ENCODE measurements at regions not wholly inside any gene's neighbourhood (a gene's known extent, or its start where the extent isn't known, plus 50 kb on each side); places are given as distances from the start of the nearest gene placed in this dataset.
A peak's percentile ranks its signal among the peaks of the same experiment; 100 is the strongest.

DNA sequence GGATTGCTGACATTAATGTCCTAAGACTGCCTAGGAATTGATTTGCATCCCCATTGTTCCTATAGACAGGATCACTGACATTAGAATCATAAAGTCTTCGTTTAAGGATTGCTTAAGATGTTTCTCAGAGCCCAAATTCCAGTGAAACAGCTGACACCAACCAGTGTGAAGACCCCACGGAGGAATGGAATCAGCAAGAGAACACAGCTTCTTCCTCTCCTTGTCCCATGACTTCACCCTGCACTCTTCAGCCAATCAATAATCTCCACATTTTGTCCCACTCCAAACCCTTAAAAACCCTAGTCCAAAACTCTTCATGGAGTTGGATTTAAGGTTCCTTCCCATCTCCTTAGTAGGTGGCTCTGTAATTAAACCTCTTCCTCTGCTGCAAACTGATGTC, 157.0 kb upstream of the NDUFV2 start:
- no peak overlapping the region for H3K4me3 Mint-ChIP-seq
- DNase-seq (ENCODE audit: low spot score in 2 of 2) (no peak), ATAC-seq (ENCODE audit: low read depth) (no peak)
- no peaks in the 10 kb centered on the region for H3K36me3 Mint-ChIP-seq
- peaks cover 32% of the 10 kb centered on the region for H3K4me1 Mint-ChIP-seq
- no peak overlapping the region for H3K27ac Mint-ChIP-seq
- H3K27me3 Mint-ChIP-seq: no peaks in the 10 kb centered on the region
- peaks cover 4% of the 10 kb centered on the region for H3K9me3 Mint-ChIP-seq

- H3K36me3 Mint-ChIP-seq: no peaks in the 10 kb centered on the region
- no peak overlapping the region for H3K27ac Mint-ChIP-seq
- H3K4me3 Mint-ChIP-seq: no peak overlapping the region
- ATAC-seq (ENCODE audit: low read depth) (no peak), DNase-seq (ENCODE audit: low spot score in 2 of 2) (no peak)
- no peaks in the 10 kb centered on the region for H3K27me3 Mint-ChIP-seq
- H3K4me1 Mint-ChIP-seq: peaks cover 38% of the 10 kb centered on the region
- peaks cover 4% of the 10 kb centered on the region for H3K9me3 Mint-ChIP-seq
Measured at GRCh38 chr18:8946066-8946838, 156.2 kb upstream of the NDUFV2 start.

DNA sequence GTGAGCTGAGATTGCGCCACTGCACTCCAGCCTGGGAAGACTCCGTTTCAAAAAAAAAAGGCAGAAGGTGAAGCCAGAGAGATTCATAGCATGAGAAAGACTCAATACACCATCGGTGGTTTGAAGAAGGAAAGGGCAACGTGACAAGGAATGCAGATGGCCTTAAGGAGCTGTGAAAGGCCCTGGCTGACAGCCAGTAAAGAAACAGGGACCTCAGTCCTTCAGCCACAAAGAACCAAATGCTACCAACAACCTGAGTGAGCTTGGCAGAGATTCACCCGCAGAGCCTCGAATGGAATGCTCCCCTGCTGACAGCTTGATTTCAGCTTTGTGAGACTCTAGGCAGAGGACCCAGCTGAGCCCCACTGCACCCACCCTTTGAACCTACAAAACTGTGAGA, 154.9 kb upstream of the NDUFV2 start:
- no peak overlapping the region for H3K4me3 Mint-ChIP-seq
- H3K27me3 Mint-ChIP-seq: no peaks in the 10 kb centered on the region
- no peaks in the 10 kb centered on the region for H3K36me3 Mint-ChIP-seq
- no peak for DNase-seq (ENCODE audit: low spot score in 2 of 2)
- no peak for ATAC-seq (ENCODE audit: low read depth)
- H3K27ac Mint-ChIP-seq: no peak overlapping the region
- peaks cover 50% of the 10 kb centered on the region for H3K4me1 Mint-ChIP-seq
- H3K9me3 Mint-ChIP-seq: peaks cover 4% of the 10 kb centered on the region

DNA sequence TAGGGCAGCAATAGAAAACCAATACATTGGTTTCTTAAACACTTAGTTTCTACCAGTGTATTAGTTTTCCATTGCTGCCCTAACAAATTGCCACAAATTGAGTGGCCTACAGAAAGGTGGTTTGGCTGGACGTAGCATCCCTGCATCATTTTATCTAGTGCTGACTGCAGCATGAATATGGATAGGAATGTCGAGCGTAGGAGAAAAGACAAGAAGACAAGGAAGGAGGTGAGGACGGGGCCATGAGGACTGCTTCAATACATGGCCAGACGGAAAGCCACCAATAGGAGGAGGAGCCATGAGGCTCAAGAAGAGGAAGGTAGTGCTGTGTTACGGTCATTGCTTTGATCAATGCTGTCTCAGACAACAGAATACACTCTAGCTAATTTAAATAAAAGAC, 154.5 kb upstream of the NDUFV2 start:
- DNase-seq (ENCODE audit: low spot score in 2 of 2): no peak
- Mint-ChIP-seq H3K4me3 (no peak overlapping the region), H3K36me3 (no peaks in the 10 kb centered on the region), H3K27ac (no peak overlapping the region), H3K9me3 (peaks cover 4% of the 10 kb centered on the region), H3K27me3 (no peaks in the 10 kb centered on the region), H3K4me1 (peaks cover 50% of the 10 kb centered on the region)
- ATAC-seq (ENCODE audit: low read depth): no peak

DNA sequence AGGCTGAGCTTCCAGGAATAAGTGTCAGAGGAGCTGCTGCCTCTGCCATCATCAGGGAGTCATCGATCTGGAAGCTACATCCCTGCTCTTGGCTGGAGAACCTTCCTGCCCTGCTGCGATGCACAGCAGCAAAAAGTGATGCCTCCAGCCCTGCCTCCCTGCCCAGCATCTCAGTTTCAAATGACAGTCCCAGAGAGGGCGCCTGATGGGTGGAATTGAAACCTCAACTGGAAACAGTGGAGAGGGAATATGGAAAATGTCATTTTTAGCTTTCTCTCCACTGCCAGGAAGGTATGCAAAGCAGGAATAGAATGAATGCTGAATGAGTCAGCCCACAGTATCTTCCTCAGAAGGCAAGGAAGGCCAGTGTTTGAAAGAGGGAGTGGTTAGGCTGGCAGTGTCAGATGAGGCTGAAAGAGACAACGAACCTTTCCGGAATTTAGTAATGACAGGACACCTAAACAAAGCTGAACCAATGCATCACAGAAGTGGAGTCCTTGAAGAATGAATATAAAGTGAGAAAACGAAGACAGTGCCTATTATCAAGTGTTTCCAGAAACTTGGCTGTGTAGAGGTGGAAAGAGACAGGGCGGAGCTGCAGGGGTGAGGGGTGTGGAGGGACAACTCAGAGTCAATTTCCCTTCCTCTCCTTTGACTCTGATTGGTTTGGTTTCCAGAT, 153.9 kb upstream of the NDUFV2 start:
- no peak for ATAC-seq (ENCODE audit: low read depth)
- Mint-ChIP-seq H3K4me1 (peaks cover 50% of the 10 kb centered on the region), H3K9me3 (peaks cover 4% of the 10 kb centered on the region), H3K36me3 (no peaks in the 10 kb centered on the region), H3K27me3 (no peaks in the 10 kb centered on the region), H3K27ac (peak overlapping the region; percentile 61), H3K4me3 (no peak overlapping the region)
- no peak for DNase-seq (ENCODE audit: low spot score in 2 of 2)

GRCh38 chr18:8949206-8949605, 153.3 kb upstream of the NDUFV2 start:
- H3K4me3 Mint-ChIP-seq: no peak overlapping the region
- DNase-seq (ENCODE audit: low spot score in 2 of 2) (no peak), ATAC-seq (ENCODE audit: low read depth) (no peak)
- no peaks in the 10 kb centered on the region for H3K36me3 Mint-ChIP-seq
- no peaks in the 10 kb centered on the region for H3K27me3 Mint-ChIP-seq
- peaks cover 46% of the 10 kb centered on the region for H3K4me1 Mint-ChIP-seq
- H3K9me3 Mint-ChIP-seq: peaks cover 4% of the 10 kb centered on the region
- H3K27ac Mint-ChIP-seq: peak overlapping the region; percentile 61

DNA sequence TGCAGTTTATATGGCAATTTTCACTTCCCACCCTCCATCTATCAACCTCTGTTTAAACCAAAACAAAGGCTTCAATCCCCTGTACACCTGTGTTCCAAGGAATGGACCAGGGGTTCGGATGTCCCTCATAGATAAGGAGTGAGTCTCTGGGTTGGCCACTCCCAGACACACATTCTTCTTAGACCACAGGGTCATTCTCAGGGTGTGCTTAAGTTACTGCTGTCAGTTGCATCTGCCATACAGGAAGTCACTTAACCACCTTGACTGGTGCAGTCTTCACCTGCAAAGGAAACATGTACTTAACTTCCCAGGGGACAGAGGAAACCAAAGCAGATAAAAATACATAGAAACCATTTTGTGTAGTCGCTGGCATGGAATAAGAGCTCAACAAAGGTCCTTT, 151.0 kb upstream of the NDUFV2 start:
- Mint-ChIP-seq H3K27ac (peak overlapping the region; percentile 93), H3K4me1 (peaks cover 36% of the 10 kb centered on the region), H3K4me3 (peak overlapping the region; percentile 63), H3K36me3 (no peaks in the 10 kb centered on the region), H3K27me3 (no peaks in the 10 kb centered on the region), H3K9me3 (peaks cover 1% of the 10 kb centered on the region)
- DNase-seq (ENCODE audit: low spot score in 2 of 2) (peak in 1 of 2 donors; percentile 20), ATAC-seq (ENCODE audit: low read depth) (peak; percentile 96)

- Mint-ChIP-seq H3K4me1 (peaks cover 39% of the 10 kb centered on the region), H3K36me3 (no peaks in the 10 kb centered on the region), H3K27ac (peak overlapping the region; percentile 93), H3K27me3 (no peaks in the 10 kb centered on the region), H3K4me3 (peak overlapping the region; percentile 63), H3K9me3 (no peaks in the 10 kb centered on the region)
- ATAC-seq (ENCODE audit: low read depth) (peak; percentile 39), DNase-seq (ENCODE audit: low spot score in 2 of 2) (no peak)
Measured at GRCh38 chr18:8952174-8952573, 150.3 kb upstream of the NDUFV2 start.

- Mint-ChIP-seq H3K4me1 (peaks cover 37% of the 10 kb centered on the region), H3K27ac (no peak overlapping the region), H3K9me3 (no peaks in the 10 kb centered on the region), H3K36me3 (no peaks in the 10 kb centered on the region), H3K4me3 (no peak overlapping the region), H3K27me3 (no peaks in the 10 kb centered on the region)
- DNase-seq (ENCODE audit: low spot score in 2 of 2) (no peak), ATAC-seq (ENCODE audit: low read depth) (no peak)
Measured at GRCh38 chr18:8952769-8953760, 149.4 kb upstream of the NDUFV2 start.

DNA sequence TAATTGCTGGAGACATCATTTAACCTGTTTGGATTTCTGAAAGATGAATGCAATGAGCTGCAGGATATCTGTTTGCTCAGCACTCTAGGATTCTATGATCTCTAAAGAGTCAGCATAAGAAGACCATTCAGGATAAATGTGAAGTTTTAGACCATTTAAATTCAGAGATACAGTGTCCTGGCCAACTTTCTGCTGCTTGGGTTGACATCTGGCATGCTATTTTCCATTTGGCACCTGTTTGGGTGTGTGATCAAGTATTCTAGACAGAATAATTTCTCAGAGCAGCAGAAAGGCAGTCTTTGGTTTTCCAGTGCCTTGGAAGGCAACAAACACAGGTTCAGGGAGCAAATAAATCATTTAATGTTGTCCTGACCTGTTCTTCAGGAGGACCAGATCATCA, 144.8 kb upstream of the NDUFV2 start:
- DNase-seq (ENCODE audit: low spot score in 2 of 2): no peak
- Mint-ChIP-seq H3K9me3 (no peaks in the 10 kb centered on the region), H3K36me3 (no peaks in the 10 kb centered on the region), H3K4me1 (peaks cover 4% of the 10 kb centered on the region), H3K27me3 (no peaks in the 10 kb centered on the region), H3K4me3 (no peak overlapping the region), H3K27ac (no peak overlapping the region)
- no peak for ATAC-seq (ENCODE audit: low read depth)

- Mint-ChIP-seq H3K27me3 (no peaks in the 10 kb centered on the region), H3K4me1 (peaks cover 4% of the 10 kb centered on the region), H3K36me3 (no peaks in the 10 kb centered on the region), H3K9me3 (no peaks in the 10 kb centered on the region), H3K4me3 (no peak overlapping the region), H3K27ac (no peak overlapping the region)
- ATAC-seq (ENCODE audit: low read depth) (no peak), DNase-seq (ENCODE audit: low spot score in 2 of 2) (no peak)
Measured at GRCh38 chr18:8958660-8959059, 143.8 kb upstream of the NDUFV2 start.

- H3K9me3 Mint-ChIP-seq: no peaks in the 10 kb centered on the region
- no peaks in the 10 kb centered on the region for H3K36me3 Mint-ChIP-seq
- peaks cover 4% of the 10 kb centered on the region for H3K4me1 Mint-ChIP-seq
- H3K27ac Mint-ChIP-seq: no peak overlapping the region
- DNase-seq (ENCODE audit: low spot score in 2 of 2) (no peak), ATAC-seq (ENCODE audit: low read depth) (no peak)
- H3K4me3 Mint-ChIP-seq: no peak overlapping the region
- no peaks in the 10 kb centered on the region for H3K27me3 Mint-ChIP-seq
Measured at GRCh38 chr18:8959551-8960135, 142.9 kb upstream of the NDUFV2 start.

- Mint-ChIP-seq H3K4me3 (no peak overlapping the region), H3K27ac (no peak overlapping the region), H3K4me1 (peaks cover 4% of the 10 kb centered on the region), H3K9me3 (no peaks in the 10 kb centered on the region), H3K36me3 (no peaks in the 10 kb centered on the region), H3K27me3 (no peaks in the 10 kb centered on the region)
- ATAC-seq (ENCODE audit: low read depth) (no peak), DNase-seq (ENCODE audit: low spot score in 2 of 2) (no peak)
Measured at GRCh38 chr18:8960740-8961657, 141.5 kb upstream of the NDUFV2 start.
